NOMO-1 treated with dmso at 0.1 percent for 144 hours (cell line): ENCODE measurements at regions not wholly inside any gene's neighbourhood (a gene's known extent, or its start where the extent isn't known, plus 50 kb on each side); places are given as distances from the start of the nearest gene placed in this dataset.
"Not testable (repeated sequence)": the region's sequence is repeated elsewhere in the genome, so short reads cannot be mapped to it uniquely, and the experiment has no call there.

ENCODE experiments used
- DNase-seq: peaks from one replicate; lab custom pipeline; 2025; ENCODE audit not compliant: unreplicated experiment; lab: John Stamatoyannopoulos, UW

DNA sequence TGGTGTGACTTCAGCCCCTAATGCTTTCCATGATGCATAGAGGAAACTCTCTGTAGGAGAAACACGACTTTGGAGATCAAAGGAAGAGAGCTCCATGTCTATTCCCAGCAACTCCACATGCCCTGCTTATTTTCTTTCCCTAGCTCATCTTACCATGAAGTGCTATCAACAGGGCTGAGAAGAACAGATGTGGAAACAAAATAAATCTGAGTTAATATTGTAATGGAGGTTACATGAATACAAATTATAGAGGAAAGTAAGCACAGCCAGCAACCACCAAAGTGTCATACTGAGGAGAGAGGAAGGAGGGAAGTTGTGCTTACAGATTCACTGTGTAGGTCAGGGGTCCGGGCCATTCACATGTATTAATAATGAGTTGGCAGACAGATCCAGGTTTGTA is 157.5 kb downstream of the RFPL4B start:
- no peak for DNase-seq

DNA sequence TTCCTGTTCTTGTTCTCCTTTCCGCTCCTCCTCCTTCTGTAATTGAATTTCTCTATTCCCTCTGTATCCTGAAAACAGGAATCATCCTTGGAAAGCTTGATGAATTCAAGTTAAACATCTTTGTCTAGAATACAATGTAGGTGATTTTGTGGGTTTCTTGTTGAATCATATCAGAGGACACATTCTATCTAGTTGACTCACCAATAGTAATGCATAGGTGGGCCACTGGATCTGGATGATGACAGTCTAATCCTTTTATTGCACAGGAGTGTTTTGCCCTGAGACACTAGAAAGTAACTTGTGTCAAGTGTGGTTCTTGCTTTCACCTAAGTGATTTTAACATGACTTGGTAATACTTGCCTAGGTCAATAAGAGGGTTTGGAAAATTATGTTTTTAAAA is 164.3 kb downstream of the RFPL4B start:
- no peak for DNase-seq

DNA sequence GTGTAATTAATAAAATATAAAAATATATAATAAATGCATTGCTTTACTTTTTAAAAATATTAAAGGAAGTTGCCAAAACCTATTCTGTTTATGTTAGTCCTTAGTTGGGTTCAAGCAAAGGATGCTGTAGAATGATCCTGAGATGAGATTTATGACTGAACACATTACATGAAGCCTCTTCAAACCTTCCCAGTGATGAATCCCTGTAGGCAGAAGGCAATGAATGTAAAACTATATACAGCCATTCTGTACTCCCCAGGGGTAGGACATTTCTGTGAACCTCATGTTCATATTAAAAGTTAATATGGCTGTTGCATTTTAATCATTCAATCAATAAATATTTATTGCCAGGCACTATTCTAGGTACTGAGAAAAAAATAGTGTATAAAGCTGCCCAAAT is 166.0 kb downstream of the RFPL4B start:
- no peak for DNase-seq

DNA sequence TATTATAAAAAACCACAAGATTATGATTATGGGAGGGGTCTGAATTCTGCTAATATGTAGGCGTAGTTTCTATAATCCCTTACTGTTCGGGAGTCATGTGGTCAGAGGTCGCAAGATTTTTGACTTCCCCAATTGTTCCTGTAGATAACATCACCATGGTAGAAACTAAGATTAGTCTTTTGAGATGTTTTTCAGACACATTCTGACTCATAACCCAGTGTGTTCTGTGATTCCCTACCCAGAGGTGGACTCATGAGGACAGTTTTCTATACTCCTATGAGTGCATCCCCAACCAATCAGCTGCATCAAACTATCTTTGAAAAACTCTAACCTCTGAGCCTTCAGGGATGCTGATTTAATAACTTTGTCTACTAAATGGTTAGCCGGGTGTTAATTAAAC is 175.5 kb downstream of the RFPL4B start:
- DNase-seq = no peak

DNA sequence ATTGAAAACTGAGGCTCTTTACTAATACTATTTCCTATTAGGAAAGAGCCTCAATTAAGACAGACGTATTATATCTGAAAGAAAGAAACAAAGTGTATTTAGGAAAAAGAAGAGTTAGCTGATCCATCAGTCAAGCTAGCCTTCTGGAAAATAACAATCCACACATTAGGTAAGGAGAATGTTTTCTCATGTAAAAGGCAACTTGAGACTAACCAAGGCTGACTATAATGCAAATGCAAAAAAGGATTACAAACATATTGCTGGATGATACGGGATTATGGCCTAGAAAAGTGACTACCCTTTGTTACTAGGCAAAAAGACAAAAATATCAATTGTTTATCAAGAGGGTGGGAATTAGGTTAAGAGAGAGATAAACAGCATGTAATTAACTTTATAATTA is 176.9 kb downstream of the RFPL4B start:
- no peak for DNase-seq

DNA sequence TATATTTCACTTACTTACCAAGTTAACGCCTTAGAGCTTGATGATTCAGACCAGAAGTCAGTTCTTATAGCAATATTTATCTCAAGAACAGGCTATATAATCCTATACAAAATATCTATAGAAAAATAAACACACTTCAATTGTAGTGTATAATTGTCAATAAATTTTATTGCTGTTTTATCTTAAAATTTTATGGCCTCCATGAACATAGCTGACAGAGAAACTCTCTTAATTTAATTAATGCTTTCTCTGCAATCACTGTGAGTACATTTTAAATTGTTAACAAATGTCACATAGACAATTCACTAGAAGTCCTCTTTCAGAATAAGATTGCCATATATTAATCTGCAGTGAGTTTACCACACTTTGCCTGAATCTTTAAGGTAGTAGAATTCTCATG is 178.6 kb downstream of the RFPL4B start:
- DNase-seq = no peak

DNA sequence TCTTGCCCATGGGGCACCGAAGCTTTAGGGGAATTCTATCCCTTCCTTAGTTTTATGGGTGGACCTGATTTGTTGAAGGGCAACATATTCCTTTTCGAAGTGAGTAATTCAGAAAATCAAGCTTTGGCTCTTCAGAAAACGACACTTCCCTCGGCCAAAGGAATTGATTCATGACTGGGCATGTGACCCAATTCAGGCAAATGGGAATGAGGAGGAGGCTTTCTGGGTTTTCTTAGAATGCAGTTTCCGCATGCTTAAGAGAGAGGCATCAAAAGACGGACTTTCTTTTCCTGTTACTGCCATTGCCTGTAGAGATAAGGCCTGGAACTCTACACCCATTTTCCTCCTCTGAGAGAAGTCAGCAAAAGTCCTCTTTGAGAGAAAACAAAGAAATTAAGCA is 179.5 kb downstream of the RFPL4B start:
- no peak for DNase-seq

DNA sequence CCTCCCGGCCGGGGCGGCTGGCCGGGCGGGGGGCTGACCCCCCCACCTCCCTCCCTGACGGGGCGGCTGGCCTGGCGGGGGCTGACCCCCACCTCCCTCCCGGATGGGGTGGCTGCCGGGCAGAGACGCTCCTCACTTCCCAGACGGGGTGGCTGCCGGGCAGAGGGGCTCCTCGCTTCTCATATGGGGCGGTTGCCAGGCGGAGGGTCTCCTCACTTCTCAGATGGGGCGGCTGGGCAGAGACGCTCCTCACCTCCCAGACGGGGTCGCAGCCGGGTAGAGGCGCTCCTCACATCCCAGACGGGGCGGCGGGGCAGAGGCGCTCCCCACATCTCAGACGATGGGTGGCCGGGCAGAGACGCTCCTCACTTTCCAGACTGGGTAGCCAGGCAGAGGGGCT is 181.2 kb downstream of the RFPL4B start:
- DNase-seq = not testable (repeated sequence)

DNA sequence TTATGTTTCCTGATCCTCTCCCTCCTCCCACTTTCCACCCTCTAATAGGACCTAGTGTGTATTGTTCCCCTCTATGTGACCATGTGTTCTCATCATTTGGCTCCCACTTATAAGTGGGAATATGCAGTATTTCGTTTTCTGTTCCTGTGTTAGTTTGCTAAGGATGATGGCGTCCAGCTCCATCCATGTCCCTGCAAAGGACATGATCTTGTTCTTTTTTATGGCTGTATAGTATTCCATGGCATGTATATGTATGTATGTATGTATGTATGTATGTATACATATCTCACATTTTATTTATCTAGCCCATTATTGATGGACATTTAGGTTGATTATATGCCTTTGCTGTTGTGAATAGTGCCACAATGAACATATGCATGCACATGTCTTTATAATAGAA is 188.7 kb downstream of the RFPL4B start:
- DNase-seq = no peak

DNA sequence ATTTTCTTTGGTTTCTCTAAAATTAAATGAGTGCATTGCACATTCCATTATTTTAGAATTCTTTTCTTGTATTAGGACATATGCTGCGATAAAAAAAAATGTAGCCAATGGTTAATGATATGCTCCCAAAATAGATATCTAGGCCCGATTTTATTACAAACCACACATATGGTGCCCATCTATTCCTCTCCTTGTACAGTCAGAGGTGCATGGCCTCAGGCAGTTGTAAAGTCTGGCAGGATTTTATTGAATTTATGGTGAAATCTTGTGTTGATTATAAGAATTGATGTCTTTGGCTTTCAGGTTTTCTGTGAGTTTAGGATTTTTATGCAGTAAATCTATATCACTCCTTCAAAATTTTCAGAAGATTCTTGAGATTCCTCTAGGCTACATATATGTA is 192.2 kb downstream of the RFPL4B start:
- DNase-seq = no peak

DNA sequence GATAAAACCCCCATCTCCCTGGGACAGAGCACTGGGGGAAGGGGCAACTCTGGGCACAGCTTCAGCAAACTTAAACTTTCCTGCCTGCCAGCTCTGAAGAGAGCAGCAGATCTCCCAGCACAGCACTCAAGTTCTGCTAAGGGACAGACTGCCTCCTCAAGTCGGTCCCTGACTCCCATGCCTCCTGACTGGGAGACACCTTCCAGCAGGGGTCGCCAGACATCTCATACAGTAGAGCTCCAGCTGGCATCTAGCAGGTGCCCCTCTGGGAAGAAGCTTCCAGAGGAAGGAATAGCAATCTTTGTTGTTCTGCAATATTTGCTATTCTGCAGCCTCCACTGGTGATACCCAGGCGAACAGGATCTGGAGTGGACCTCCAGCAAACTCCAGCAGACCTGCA is 194.7 kb downstream of the RFPL4B start:
- not testable (repeated sequence) for DNase-seq

DNA sequence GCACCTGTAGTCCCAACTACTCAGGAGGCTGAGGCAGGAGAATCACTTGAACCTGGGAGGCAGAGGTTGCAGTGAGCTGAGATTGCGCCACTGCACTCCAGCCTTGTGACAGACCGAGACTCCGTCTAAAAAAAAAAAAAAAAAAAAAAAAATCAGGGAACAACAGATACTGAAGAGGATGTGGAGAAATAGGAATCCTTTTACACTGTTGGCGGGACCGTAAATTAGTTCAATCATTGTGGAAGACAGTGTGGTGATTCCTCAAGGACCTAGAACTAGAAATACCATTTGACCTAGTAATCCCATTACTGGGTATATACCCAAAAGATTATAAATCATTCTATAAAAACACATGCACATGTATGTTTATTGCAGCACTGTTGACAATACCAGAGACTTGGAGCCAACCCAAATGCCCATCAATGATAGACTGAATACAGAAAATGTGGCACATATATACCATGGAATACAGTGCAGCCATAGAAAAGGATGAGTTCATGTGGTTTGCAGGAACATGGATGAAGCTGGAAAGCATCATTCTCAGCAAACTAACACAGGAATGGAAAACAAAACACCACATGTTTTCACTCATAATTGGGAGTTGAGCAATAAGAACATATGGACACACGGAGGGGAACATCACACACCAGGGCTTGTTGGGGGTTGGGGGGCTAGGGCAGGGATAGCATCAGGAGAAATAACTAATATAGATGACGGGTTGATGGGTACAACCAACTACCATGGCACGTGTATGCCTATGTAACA is 200.4 kb downstream of the RFPL4B start:
- DNase-seq = not testable (repeated sequence)

DNA sequence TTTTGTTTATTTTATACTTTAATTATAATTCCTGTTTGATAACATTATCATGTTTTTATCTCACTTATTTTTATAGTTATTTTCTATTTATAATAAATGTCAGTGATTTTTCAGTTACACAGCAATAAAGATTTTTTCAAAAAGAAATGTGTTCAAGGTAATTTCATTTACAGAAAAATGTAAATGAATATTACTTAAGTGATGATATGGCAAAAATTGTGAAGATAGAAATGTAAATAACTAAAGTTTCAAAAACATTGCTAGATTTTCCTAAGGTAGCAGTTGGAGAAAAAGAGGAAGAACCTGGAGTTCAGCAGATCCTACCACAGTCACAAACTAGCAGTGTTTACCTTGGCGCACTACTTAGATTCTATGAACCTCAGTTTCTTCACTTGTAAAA is 202.6 kb downstream of the RFPL4B start:
- no peak for DNase-seq

DNA sequence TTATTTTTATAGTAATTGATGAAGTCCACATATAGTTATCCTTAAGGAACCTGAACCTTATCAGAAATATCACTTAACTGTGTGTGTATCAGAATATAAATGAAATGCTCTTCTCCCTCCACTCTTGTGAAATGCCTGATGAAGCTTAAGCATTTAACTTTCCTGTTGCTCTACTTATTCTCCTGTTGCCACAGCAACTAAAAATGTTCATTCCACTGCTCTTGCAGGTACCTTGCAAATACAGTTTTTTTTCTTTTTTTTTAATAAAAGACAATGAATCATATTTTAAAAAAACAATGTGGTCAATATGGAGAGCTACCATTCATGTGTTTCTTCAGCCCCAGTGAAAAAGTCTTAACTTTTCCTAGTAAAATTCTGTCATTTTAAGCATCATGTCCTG is 210.3 kb downstream of the RFPL4B start:
- DNase-seq = no peak

DNA sequence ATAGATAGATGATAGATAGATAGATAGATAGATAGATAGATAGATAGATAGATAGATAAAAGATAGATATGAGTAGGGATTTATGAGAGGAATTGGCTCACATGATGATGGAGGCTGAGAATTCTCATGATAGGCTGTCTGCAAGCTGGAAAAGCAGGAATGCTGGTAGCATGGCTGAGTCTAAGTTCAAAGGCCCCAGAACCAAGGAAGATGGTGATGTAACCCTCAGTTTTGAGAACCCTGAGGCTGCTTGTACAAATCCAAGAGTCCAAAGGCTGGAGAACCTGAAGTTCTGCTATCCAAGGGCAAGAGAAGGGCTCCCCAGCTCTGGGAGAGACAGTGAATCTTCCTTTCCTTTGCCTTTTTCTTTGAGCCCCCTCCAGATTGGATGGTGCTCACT is 210.8 kb downstream of the RFPL4B start:
- no peak for DNase-seq

DNA sequence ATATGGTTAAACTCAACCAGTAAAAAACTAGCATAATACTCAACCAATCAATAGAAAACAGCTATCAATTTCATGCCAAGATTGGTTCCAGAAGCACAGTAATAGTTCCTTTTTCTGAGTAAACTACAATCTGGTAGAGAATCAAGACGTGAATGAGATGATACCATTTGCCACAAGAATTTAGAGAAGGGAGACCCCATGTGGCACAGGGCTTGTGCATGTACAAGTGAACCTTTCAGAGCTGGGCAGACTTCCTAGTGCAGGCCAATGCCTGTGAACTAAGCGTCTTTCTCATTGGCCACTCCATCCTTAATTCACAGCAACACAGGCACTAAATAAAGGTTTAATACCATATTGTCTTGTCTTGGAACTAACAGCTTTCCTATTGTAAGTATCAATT is 213.5 kb downstream of the RFPL4B start:
- DNase-seq = peak; percentile 44

DNA sequence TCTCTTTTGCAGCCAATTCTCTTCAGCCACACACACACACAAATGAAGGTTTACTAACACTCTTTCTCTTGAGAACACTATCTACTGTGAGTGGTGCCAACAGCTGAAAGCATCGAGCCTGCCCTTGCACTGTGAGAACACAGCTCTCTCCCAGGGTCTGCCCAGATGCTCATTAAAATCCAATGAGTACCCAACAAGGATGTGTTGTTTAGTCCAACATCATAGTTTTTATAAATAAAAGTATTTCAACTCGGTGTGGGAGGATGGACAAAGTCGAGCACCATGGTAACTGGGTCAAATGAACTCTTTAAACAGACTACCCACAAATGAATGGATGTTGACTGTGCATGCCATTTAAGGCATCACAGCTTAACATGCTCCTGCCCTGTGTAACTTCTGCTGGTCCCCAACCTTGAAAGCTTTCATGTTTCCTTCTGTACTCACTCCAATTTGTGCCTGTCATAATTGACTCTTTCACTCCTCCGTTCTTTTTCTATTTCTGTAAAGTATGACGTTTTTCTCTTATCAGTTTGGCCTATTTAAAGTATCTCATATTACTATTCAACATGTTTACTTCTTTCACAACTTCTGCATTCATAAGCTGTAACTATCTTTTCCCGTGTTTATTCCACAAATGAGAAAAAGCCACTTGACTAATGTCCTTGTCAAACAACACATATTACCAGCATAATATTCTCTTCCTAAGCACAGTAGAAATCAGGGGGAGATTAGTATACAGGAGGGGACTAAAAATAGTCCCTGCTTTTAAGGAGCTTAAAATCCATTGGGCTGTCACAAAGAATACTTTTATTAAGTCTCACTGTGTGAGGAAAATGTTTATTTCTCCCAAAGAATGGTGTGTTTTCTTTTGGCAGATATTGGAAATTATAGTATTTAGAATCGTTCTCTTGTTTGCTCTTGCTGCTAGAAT is 215.4 kb downstream of the RFPL4B start:
- no peak for DNase-seq

DNA sequence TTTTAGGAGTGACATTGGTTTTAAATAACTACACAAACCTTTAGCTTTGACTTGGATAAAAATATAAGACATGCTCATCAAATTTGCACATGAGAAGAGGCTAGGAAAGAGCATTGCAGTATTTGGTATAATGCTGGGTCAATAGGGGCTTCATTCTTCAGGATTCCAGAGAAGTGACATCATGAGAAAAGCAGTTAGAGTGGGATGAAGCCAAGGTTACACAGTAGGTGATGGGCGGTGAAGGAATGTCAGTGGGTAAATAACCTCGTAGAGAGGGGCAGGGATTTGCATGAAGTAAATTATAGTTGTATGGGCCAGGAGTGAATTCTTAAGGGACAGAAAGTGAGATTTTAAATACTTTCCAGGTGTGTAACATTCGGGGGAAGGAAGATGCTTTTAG is 216.2 kb downstream of the RFPL4B start:
- DNase-seq = no peak

DNA sequence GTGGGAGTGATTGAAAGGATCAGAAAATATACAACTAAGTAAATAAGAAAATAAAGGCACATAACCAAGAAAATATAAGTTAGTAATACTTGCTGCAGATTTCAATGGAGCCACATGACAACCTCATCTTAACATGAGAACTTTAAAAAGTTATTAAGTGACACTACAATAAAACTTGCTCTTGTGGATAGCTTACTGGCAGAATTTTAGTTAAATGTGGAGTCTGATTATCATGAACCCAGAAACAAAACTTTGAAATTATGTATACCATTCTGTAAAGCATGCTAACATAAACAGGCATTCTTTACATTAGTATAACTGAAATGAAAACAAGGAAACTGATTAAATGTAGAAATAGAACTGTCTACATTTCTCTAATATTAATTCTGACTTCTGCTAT is 220.9 kb downstream of the RFPL4B start:
- DNase-seq = no peak

DNA sequence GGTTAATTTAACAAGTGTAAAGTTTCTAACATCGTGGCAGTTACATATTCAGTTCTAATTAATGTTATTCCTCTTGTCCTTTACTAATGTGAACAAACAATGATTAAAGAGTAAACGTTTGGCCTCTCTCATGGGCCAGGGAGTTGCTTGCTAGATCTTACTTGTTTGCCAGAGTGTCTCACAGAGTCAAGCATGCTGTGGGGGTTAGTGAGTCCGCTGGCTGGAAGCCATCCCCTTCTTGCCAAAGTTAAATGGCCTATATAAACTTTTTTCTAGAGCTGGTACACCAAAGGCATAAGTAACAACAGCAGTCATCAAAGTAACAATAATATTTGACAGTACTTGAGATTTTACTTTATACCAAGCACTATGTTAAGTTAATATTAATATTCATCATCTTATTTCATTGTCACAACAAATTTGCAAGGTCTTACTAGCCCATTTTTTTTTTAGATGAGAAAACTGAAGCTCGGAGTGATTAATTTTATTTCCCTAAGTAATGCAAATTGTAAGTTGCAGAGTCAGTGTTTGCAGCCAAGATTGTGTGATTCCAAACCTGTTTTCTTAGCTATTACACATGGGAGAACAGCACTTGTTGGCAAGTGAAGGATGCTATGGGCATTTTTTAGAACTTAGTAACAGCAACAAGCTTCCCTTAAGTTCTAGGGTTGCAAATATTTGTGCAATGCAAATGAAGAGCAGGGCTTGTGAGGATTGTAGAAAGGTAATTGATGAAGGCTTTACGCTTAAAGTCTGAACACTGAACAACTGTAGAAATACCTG is 224.5 kb downstream of the RFPL4B start:
- DNase-seq = no peak

DNA sequence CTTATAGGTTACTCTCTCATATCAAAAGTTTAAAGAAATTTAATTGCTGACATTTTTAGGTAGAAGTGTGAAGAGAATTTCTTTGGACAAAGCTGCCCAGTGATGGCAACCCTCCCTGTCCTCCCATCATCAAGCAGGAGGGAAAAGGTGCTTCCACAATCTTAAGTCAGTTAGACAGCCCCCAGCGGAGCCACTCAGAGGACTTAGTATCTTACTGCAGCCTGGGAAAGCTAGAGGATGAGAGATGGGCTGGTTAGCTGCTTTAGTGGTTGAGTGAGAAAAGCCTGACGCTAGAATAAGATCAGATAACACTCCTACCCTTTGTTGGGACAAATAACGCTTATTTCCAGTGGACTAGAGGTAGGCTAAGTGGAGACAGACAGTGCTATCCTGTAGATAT is 227.1 kb downstream of the RFPL4B start:
- no peak for DNase-seq
